ENCODE measurements at regions not wholly inside any gene's neighbourhood (a gene's known extent, or its start where the extent isn't known, plus 50 kb on each side); places are given as distances from the start of the nearest gene placed in this dataset.

DNA sequence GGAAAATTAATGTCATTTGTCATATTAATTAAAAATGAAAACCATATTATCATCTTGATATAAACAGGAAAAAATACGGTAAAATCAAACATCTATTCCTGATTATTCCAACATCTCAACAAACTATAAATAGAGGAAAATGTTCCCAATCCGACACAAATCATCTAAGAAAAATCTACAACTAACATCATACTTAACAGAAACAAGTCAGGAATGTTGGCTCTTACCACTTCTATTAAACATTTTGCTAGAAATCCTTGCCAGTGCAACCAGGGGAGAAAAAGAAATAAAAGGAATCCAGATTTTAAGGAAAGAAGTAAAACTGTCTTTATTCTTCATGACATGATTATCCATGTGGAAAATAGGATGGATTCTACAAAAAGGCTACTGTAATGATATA is 77.0 kb upstream of the IRF2BP2 start:
- Mint-ChIP-seq H3K27me3 (no peaks in the 10 kb centered on the region), H3K4me1 (no peaks in the 10 kb centered on the region), H3K4me3 (no peak overlapping the region), H3K27ac (no peak overlapping the region), H3K9me3 (ENCODE audit: insufficient read depth) (no peaks in the 10 kb centered on the region)
- Histone ChIP-seq H3K27me3 (replicated peaks in 1 of 4; ENCODE audit: control extremely low read depth in 1 of 4, control insufficient read depth in 3 of 4, insufficient read depth in 4 of 4, low read length in 3 of 4) (no peaks in the 10 kb centered on the region), H3K9me3 (ENCODE audit: control extremely low read depth in 1 of 3, control insufficient read depth in 2 of 3, insufficient read depth in 1 of 3, low read length in 2 of 3) (peaks cover 0 to 4% (median 0%) of the 10 kb centered on the region in 3 donors), H3K4me2 (replicated peaks; ENCODE audit: low read depth, low read length, poor library complexity, severe bottlenecking) (no peak overlapping the region), H3K4me3 (ENCODE audit: control extremely low read depth in 1 of 5, extremely low read depth in 1 of 5, insufficient read depth in 1 of 5, low read depth in 2 of 5, low read length in 4 of 5) (no peak overlapping the region), H3K9ac (ENCODE audit: low read length) (no peak overlapping the region), H4K20me1 (ENCODE audit: control insufficient read depth, insufficient read depth, low read length, poor library complexity, severe bottlenecking) (no peaks in the 10 kb centered on the region), H3K4me1 (ENCODE audit: control insufficient read depth in 2 of 2, insufficient read depth in 2 of 2, low read length in 2 of 2) (no peaks in the 10 kb centered on the region), H2AFZ (ENCODE audit: insufficient read depth, low read depth, low read length, poor library complexity, severe bottlenecking) (no peak overlapping the region), H3K36me3 (replicated peaks in 1 of 2; ENCODE audit: control extremely low read depth in 1 of 2, control insufficient read depth in 1 of 2, extremely low read depth in 1 of 2, insufficient read depth in 2 of 2, low read length in 1 of 2) (no peaks in the 10 kb centered on the region), H3K79me2 (ENCODE audit: control insufficient read depth, insufficient read depth, low read length) (no peaks in the 10 kb centered on the region), H3K27ac (ENCODE audit: low read length in 2 of 2) (no peak overlapping the region)
- WGBS (ENCODE audit: insufficient coverage) = no CpG with 5 or more reads among the region's 2 CpGs
- no peak for TF ChIP-seq EZH2 (IDR thresholded peaks at IDR 0.05; ENCODE audit: borderline replicate concordance, insufficient read depth, low read depth, low read length, poor library complexity, severe bottlenecking)
- TF ChIP-seq, protein P1, sequence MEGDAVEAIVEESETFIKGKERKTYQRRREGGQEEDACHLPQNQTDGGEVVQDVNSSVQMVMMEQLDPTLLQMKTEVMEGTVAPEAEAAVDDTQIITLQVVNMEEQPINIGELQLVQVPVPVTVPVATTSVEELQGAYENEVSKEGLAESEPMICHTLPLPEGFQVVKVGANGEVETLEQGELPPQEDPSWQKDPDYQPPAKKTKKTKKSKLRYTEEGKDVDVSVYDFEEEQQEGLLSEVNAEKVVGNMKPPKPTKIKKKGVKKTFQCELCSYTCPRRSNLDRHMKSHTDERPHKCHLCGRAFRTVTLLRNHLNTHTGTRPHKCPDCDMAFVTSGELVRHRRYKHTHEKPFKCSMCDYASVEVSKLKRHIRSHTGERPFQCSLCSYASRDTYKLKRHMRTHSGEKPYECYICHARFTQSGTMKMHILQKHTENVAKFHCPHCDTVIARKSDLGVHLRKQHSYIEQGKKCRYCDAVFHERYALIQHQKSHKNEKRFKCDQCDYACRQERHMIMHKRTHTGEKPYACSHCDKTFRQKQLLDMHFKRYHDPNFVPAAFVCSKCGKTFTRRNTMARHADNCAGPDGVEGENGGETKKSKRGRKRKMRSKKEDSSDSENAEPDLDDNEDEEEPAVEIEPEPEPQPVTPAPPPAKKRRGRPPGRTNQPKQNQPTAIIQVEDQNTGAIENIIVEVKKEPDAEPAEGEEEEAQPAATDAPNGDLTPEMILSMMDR (IDR thresholded peaks at IDR 0.05) = no peak
- CTCF ChIA-PET = no interaction called here
- ATAC-seq (ENCODE audit: low read depth) (no peak), DNase-seq (no peak)
- intact Hi-C loops (cut with micrococcal nuclease) = no loop called here
- POLR2A ChIA-PET = no interaction called here

DNA sequence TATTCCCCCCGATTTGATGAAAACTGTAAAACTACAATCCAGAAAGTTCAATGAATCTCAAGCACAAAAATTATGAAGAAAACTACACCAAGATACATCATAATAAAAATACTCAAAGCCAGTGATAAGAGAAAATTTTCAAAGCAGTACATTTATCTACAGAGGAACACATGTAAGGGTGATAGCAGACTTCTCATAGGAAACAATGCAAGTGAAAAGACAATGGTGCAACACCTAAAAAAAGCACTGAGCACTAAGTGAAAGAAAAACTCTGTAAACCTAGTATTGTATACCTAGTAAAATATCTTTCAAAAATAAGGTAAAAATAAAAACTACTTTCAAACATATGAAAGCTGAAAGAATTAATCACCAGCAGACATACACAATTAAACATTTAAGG is 76.1 kb upstream of the IRF2BP2 start:
- no peaks in the 10 kb centered on the region for H3K27me3 Mint-ChIP-seq
- H3K4me2 ChIP-seq (replicated peaks; ENCODE audit: low read depth, low read length, poor library complexity, severe bottlenecking) = no peak overlapping the region
- H3K9me3 Mint-ChIP-seq (ENCODE audit: insufficient read depth) = no peaks in the 10 kb centered on the region
- CTCF ChIA-PET = no interaction called here
- POLR2A ChIA-PET = no interaction called here
- TF ChIP-seq EZH2 (IDR thresholded peaks at IDR 0.05; ENCODE audit: borderline replicate concordance, insufficient read depth, low read depth, low read length, poor library complexity, severe bottlenecking) = no peak
- TF ChIP-seq, protein P1 (IDR thresholded peaks at IDR 0.05) = no peak
- H3K36me3 ChIP-seq (replicated peaks in 1 of 2; ENCODE audit: control extremely low read depth in 1 of 2, control insufficient read depth in 1 of 2, extremely low read depth in 1 of 2, insufficient read depth in 2 of 2, low read length in 1 of 2) = no peaks in the 10 kb centered on the region
- no peak overlapping the region for H3K27ac Mint-ChIP-seq
- intact Hi-C loops (cut with micrococcal nuclease) = no loop called here
- WGBS (ENCODE audit: insufficient coverage) = no CpG with 5 or more reads among the region's 1 CpG
- H3K9ac ChIP-seq (ENCODE audit: low read length) = no peak overlapping the region
- H4K20me1 ChIP-seq (ENCODE audit: control insufficient read depth, insufficient read depth, low read length, poor library complexity, severe bottlenecking) = no peaks in the 10 kb centered on the region
- no peak overlapping the region for H3K4me3 ChIP-seq (ENCODE audit: control extremely low read depth in 1 of 5, extremely low read depth in 1 of 5, insufficient read depth in 1 of 5, low read depth in 2 of 5, low read length in 4 of 5)
- no peak overlapping the region for H3K27ac ChIP-seq (ENCODE audit: low read length in 2 of 2)
- no peaks in the 10 kb centered on the region for H3K79me2 ChIP-seq (ENCODE audit: control insufficient read depth, insufficient read depth, low read length)
- no peaks in the 10 kb centered on the region for H3K27me3 ChIP-seq (replicated peaks in 1 of 4; ENCODE audit: control extremely low read depth in 1 of 4, control insufficient read depth in 3 of 4, insufficient read depth in 4 of 4, low read length in 3 of 4)
- H3K4me3 Mint-ChIP-seq = no peak overlapping the region
- no peak for DNase-seq
- H3K4me1 ChIP-seq (ENCODE audit: control insufficient read depth in 2 of 2, insufficient read depth in 2 of 2, low read length in 2 of 2) = no peaks in the 10 kb centered on the region
- no peak overlapping the region for H2AFZ ChIP-seq (ENCODE audit: insufficient read depth, low read depth, low read length, poor library complexity, severe bottlenecking)
- ATAC-seq (ENCODE audit: low read depth) = no peak
- H3K9me3 ChIP-seq (ENCODE audit: control extremely low read depth in 1 of 3, control insufficient read depth in 2 of 3, insufficient read depth in 1 of 3, low read length in 2 of 3) = peaks cover 0 to 4% (median 0%) of the 10 kb centered on the region in 3 donors
- no peaks in the 10 kb centered on the region for H3K4me1 Mint-ChIP-seq
